Breast epithelium (tissue), 3 donors: ENCODE measurements at regions not wholly inside any gene's neighbourhood (a gene's known extent, or its start where the extent isn't known, plus 50 kb on each side); places are given as distances from the start of the nearest gene placed in this dataset.

ENCODE experiments used
- POLR2A ChIP-seq: fragments of 450-650 bp; IDR thresholded peaks from one replicate; pipeline ENCODE4 v1.6.1; 2016; ENCODE audit warnings: antibody characterized with exemption, mild to moderate bottlenecking, moderate library complexity
- POLR2AphosphoS5 ChIP-seq, 3 donors: sonication (generic); formaldehyde crosslinking; IDR thresholded peaks; one replicate each; pipeline ENCODE4 v1.6.1; 2017; ENCODE audit warnings: antibody characterized with exemption in 3 of 3
- TF ChIP-seq, protein P1 (sequence below), 3 donors: fragments of 450-650 bp; IDR thresholded peaks; one replicate each; pipeline ENCODE4 v1.5.1; 2016 to 2017; ENCODE audit warnings: antibody characterized with exemption in 3 of 3, mild to moderate bottlenecking in 3 of 3, moderate library complexity in 3 of 3

DNA sequence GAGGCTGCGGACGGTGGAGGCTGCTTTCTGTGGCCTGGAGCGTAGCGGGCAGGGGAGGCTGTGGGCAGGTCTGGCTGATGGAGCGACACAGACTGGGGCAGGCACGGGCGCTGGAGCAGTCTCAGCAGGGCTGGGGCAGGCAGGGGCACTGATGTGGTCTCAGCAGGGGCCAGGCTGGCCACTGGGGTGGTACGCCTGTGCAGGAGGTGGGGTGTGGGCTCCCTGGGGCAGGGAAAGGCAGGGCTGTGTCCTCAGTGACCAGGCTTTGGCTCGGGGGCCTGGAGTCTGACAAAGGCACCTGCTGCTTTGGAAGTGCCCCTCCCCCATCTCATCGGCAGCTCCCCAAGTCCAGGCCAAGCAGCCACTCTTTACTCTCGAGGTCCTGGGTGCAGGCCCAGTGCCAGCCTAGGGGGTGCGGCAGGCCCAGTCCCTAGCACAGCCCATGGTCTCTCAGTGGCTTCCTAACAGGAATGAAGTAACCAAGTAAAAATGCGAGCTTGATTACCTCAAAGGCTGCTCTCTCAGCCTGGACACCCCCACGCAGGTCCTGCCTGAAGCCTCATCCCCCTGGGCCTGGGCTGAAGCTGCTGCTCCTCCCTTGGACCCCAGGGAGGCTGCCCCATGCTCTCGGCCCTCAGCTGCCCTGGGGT is 55.5 kb downstream of the ADRA2C start:
- TF ChIP-seq, protein P1, sequence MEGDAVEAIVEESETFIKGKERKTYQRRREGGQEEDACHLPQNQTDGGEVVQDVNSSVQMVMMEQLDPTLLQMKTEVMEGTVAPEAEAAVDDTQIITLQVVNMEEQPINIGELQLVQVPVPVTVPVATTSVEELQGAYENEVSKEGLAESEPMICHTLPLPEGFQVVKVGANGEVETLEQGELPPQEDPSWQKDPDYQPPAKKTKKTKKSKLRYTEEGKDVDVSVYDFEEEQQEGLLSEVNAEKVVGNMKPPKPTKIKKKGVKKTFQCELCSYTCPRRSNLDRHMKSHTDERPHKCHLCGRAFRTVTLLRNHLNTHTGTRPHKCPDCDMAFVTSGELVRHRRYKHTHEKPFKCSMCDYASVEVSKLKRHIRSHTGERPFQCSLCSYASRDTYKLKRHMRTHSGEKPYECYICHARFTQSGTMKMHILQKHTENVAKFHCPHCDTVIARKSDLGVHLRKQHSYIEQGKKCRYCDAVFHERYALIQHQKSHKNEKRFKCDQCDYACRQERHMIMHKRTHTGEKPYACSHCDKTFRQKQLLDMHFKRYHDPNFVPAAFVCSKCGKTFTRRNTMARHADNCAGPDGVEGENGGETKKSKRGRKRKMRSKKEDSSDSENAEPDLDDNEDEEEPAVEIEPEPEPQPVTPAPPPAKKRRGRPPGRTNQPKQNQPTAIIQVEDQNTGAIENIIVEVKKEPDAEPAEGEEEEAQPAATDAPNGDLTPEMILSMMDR (IDR thresholded peaks at IDR 0.05): no peak
- TF ChIP-seq POLR2A (no peak), POLR2AphosphoS5 (IDR thresholded peaks at IDR 0.05) (no peak)
